H9 (cell line): ENCODE measurements at regions not wholly inside any gene's neighbourhood (a gene's known extent, or its start where the extent isn't known, plus 50 kb on each side); places are given as distances from the start of the nearest gene placed in this dataset.

Experiments used
- DNase-seq: peaks from one replicate; pipeline ENCODE4 v3.0.0-alpha.2; 2017
- H2AFZ ChIP-seq: one replicate; pipeline ENCODE4 v1.6.1; 2013; ENCODE audit warnings: mild to moderate bottlenecking, low read length, control low read depth, moderate library complexity
- H2AK5ac ChIP-seq: 2 replicates; pipeline ENCODE4 v1.6.1; 2013; ENCODE audit warnings: low read length, control low read depth, mixed read lengths; ENCODE audit not compliant: insufficient read length
- H2BK120ac ChIP-seq: one replicate; pipeline ENCODE4 v1.6.1; 2013; ENCODE audit warnings: low read depth, mild to moderate bottlenecking, low read length, control low read depth, inconsistent platforms; ENCODE audit not compliant: poor library complexity, severe bottlenecking
- H2BK12ac ChIP-seq: 2 replicates; pipeline ENCODE4 v1.6.1; 2013; ENCODE audit warnings: low read length, control low read depth, mixed read lengths, low read depth; ENCODE audit not compliant: insufficient read length
- H2BK15ac ChIP-seq: 2 replicates; pipeline ENCODE4 v1.6.1; 2013; ENCODE audit warnings: low read depth, low read length, control low read depth
- H2BK20ac ChIP-seq: one replicate; pipeline ENCODE4 v1.6.1; 2013; ENCODE audit warnings: low read depth, mild to moderate bottlenecking, low read length, control low read depth, inconsistent platforms; ENCODE audit not compliant: poor library complexity, severe bottlenecking
- H2BK5ac ChIP-seq: 2 replicates; pipeline ENCODE4 v1.6.1; 2013; ENCODE audit warnings: low read length, control low read depth, mixed read lengths; ENCODE audit not compliant: insufficient read length
- H3K14ac ChIP-seq: 2 replicates; pipeline ENCODE4 v1.6.1; 2013; ENCODE audit warnings: low read length, control low read depth; ENCODE audit not compliant: insufficient read depth
- H3K18ac ChIP-seq: 2 replicates; pipeline ENCODE4 v1.6.1; 2013; ENCODE audit warnings: low read depth, mild to moderate bottlenecking, mixed read lengths, low read length, control low read depth; ENCODE audit not compliant: insufficient read length
- H3K23ac ChIP-seq: 2 replicates; pipeline ENCODE4 v1.6.1; 2013; ENCODE audit warnings: low read length, control low read depth, mixed read lengths, low read depth; ENCODE audit not compliant: insufficient read length
- H3K23me2 ChIP-seq: 2 replicates; pipeline ENCODE4 v1.6.1; 2013; ENCODE audit warnings: low read depth, mild to moderate bottlenecking, mixed read lengths, low read length, control low read depth; ENCODE audit not compliant: insufficient read length, poor library complexity, severe bottlenecking
- H3K27ac ChIP-seq: 2 replicates; pipeline ENCODE4 v1.5.1; 2013; ENCODE audit warnings: low read length, control low read depth, mixed read lengths, low read depth; ENCODE audit not compliant: insufficient read length
- H3K27me3 ChIP-seq: 2 replicates; pipeline ENCODE4 v1.6.1; 2013; ENCODE audit warnings: low read length, control low read depth, inconsistent platforms; ENCODE audit not compliant: insufficient read depth
- H3K4ac ChIP-seq: 2 replicates; pipeline ENCODE4 v1.6.1; 2013; ENCODE audit warnings: low read depth, mild to moderate bottlenecking, control low read depth, inconsistent platforms, low read length, moderate library complexity
- H3K4me1 ChIP-seq: 2 replicates; pipeline ENCODE4 v1.6.1; 2013; ENCODE audit warnings: low read length, control low read depth, inconsistent platforms; ENCODE audit not compliant: insufficient read depth
- H3K4me2 ChIP-seq: 2 replicates; pipeline ENCODE4 v1.6.1; 2013; ENCODE audit warnings: low read length, control low read depth, mixed read lengths; ENCODE audit not compliant: insufficient read length, insufficient read depth
- H3K56ac ChIP-seq: 2 replicates; pipeline ENCODE4 v1.6.1; 2013; ENCODE audit warnings: low read depth, mild to moderate bottlenecking, mixed read lengths, low read length, control low read depth; ENCODE audit not compliant: insufficient read length
- H3K79me1 ChIP-seq: 2 replicates; pipeline ENCODE4 v1.6.1; 2013; ENCODE audit warnings: low read depth, mild to moderate bottlenecking, moderate library complexity, low read length, control low read depth, inconsistent platforms; ENCODE audit not compliant: insufficient read depth, poor library complexity, severe bottlenecking
- H3K79me2 ChIP-seq: 2 replicates; pipeline ENCODE4 v1.6.1; 2013; ENCODE audit warnings: low read length, control low read depth, inconsistent platforms; ENCODE audit not compliant: insufficient read depth
- H3K9ac ChIP-seq: 2 replicates; pipeline ENCODE4 v1.6.1; 2013; ENCODE audit warnings: low read length, control low read depth, mixed read lengths; ENCODE audit not compliant: insufficient read length; ENCODE audit errors: extremely low read depth
- H3K9me3 ChIP-seq: one replicate; pipeline ENCODE4 v1.6.1; 2013; ENCODE audit warnings: low read depth, low read length, inconsistent platforms; ENCODE audit not compliant: control insufficient read depth
- H3T11ph ChIP-seq: one replicate; pipeline ENCODE4 v1.6.1; 2013; ENCODE audit warnings: mild to moderate bottlenecking, low read length, control low read depth, inconsistent platforms
- H4K20me1 ChIP-seq: one replicate; pipeline ENCODE4 v1.6.1; 2013; ENCODE audit not compliant: control insufficient read depth, insufficient read length, insufficient read depth
- H4K5ac ChIP-seq: 2 replicates; pipeline ENCODE4 v1.6.1; 2013; ENCODE audit warnings: low read depth, mild to moderate bottlenecking, mixed read lengths, low read length, control low read depth; ENCODE audit not compliant: insufficient read length
- H4K8ac ChIP-seq: replicated peaks from 2 replicates; pipeline ENCODE4 v1.6.1; 2013; ENCODE audit warnings: low read length, control low read depth, mixed read lengths, low read depth; ENCODE audit not compliant: insufficient read length
- H4K91ac ChIP-seq: 2 replicates; pipeline ENCODE4 v1.6.1; 2013; ENCODE audit warnings: low read depth, mild to moderate bottlenecking, moderate library complexity, mixed read lengths, low read length, control low read depth; ENCODE audit not compliant: insufficient read length
- H3K27ac Mint-ChIP-seq, 3 experiments: 2 replicates in 2 of 3; 3 replicates in 1 of 3; pipeline ENCODE4 v1.8.0; 2020 to 2021; ENCODE audit warnings: mixed read lengths in 3 of 3, mild to moderate bottlenecking in 1 of 3, moderate library complexity in 1 of 3
- H3K27me3 Mint-ChIP-seq: 2 replicates; pipeline ENCODE4 v1.8.0; 2021; ENCODE audit warnings: low read depth, mild to moderate bottlenecking, moderate library complexity, mixed read lengths
- H3K36me3 Mint-ChIP-seq, 3 experiments: 2 replicates in 2 of 3; 3 replicates in 1 of 3; pipeline ENCODE4 v1.8.0; 2020 to 2021; ENCODE audit warnings: low read depth in 3 of 3, mixed read lengths in 3 of 3; ENCODE audit not compliant: insufficient read depth in 1 of 3
- H3K4me1 Mint-ChIP-seq, 2 experiments: 2 replicates each; pipeline ENCODE4 v1.8.0; 2020; ENCODE audit warnings: mixed read lengths in 2 of 2
- H3K4me3 Mint-ChIP-seq, 2 experiments: 2 replicates in 1 of 2; 3 replicates in 1 of 2; pipeline ENCODE4 v1.8.0; 2020 to 2021; ENCODE audit warnings: mild to moderate bottlenecking in 2 of 2, mixed read lengths in 2 of 2, moderate library complexity in 1 of 2
- H3K9me3 Mint-ChIP-seq, 2 experiments: 2 replicates in 1 of 2; 3 replicates in 1 of 2; pipeline ENCODE4 v1.8.0; 2020; ENCODE audit warnings: mild to moderate bottlenecking in 2 of 2, mixed read lengths in 2 of 2, moderate library complexity in 1 of 2
- CTCF ChIP-seq: fragments of 200-600 bp; sonication (generic); conservative IDR thresholded peaks from 3 replicates; pipeline ENCODE4 v1.8.0; 2021; ENCODE audit warnings: antibody characterized with exemption, mild to moderate bottlenecking
- WGBS: extraction: QIAGEN DNeasy Blood & Tissue Kit; methylation state at CpG from one replicate; pipeline ENCODE4 v1.1.7; 2013; ENCODE audit warnings: missing lambda C conversion rate, low lambda C conversion rate, mixed read lengths; ENCODE audit not compliant: insufficient read length; ENCODE audit errors: extremely low coverage; 5-methylcytosine and 5-hydroxymethylcytosine counted together

DNA sequence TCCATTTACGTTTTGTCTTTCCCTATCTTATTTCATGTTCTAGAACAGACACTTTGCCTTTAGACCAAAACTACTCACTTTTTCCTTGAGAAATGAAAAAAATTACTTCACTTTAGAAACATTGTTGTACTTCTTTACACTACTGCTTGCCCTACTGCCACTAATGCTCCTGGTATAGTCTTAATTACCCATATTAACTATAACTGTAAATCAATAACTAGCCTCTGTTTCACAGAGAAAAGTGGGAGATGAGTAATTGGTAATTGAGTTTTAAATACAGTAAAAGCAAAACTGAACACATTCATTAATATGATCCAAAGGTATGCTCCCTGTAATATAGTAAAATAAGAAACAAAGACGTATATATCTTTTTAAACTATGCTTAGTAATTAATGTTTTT lies 111.1 kb upstream of the JADE1 start:
- Mint-ChIP-seq H3K9me3 (peaks cover 0 to 3% of the 10 kb centered on the region in 2 experiments; a peak in 1 of 5 replicates), H3K27ac (no peak overlapping the region), H3K27me3 (no peaks in the 10 kb centered on the region), H3K4me1 (no peaks in the 10 kb centered on the region), H3K4me3 (no peak overlapping the region), H3K36me3 (peaks cover 0 to 5% (median 4%) of the 10 kb centered on the region in 3 experiments; a peak in 3 of 7 replicates)
- H3K4ac ChIP-seq, result no peak overlapping the region
- no peak overlapping the region for H2BK120ac ChIP-seq
- no peaks in the 10 kb centered on the region for H3K79me1 ChIP-seq
- no peak overlapping the region for H2AK5ac ChIP-seq
- no peak for DNase-seq
- WGBS, result 100% methylated on average over 1 of the region's 2 CpGs
- no peak overlapping the region for H2BK5ac ChIP-seq
- no peak overlapping the region for H3T11ph ChIP-seq
- no peaks in the 10 kb centered on the region for H3K9me3 ChIP-seq
- no peaks in the 10 kb centered on the region; the same call in 1 of the 2 replicates for H3K4me1 ChIP-seq
- H4K20me1 ChIP-seq, result no peaks in the 10 kb centered on the region
- H2BK12ac ChIP-seq, result no peak overlapping the region
- no peaks in the 10 kb centered on the region for H3K23me2 ChIP-seq
- H3K27me3 ChIP-seq, result no peaks in the 10 kb centered on the region
- no peak overlapping the region for H3K27ac ChIP-seq
- no peak overlapping the region for H2BK20ac ChIP-seq
- no peaks in the 10 kb centered on the region for H3K79me2 ChIP-seq
- no peak overlapping the region for H4K91ac ChIP-seq
- no peak overlapping the region for H3K9ac ChIP-seq
- TF ChIP-seq CTCF, result no peak
- no peak overlapping the region for H3K18ac ChIP-seq
- H3K14ac ChIP-seq, result no peak overlapping the region
- no peak overlapping the region for H3K23ac ChIP-seq
- no peak overlapping the region for H4K5ac ChIP-seq
- H4K8ac ChIP-seq, result no peak overlapping the region
- no peak overlapping the region for H2AFZ ChIP-seq
- H3K56ac ChIP-seq, result no peak overlapping the region
- no peak overlapping the region for H3K4me2 ChIP-seq
- no peak overlapping the region for H2BK15ac ChIP-seq
